ENCODE measurements at regions not wholly inside any gene's neighbourhood (a gene's known extent, or its start where the extent isn't known, plus 50 kb on each side); places are given as distances from the start of the nearest gene placed in this dataset.

DNA sequence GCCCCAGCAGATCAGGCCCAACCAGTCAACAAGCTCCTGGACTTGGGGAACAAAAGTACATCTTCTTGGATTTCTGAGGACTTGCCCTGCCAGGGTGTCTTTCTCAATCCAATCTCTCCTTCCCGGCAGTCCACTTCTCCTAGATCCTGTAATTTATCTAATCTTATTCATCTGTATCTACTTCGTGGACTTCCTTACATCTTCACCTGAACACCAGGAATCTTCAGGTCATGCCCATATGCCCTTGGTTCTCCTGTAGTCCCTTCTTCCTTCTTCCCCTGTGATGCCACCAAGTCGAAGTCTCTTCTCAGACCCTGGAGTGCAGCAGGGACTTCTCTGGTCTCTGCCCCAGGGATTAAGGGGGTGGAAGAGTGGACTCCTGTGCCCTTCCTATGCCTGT lies 100.3 kb downstream of the ZNF280B start:
- Histone ChIP-seq H3F3A (ENCODE audit: low read depth) (no peaks in the 10 kb centered on the region), H3K27me3 (peaks cover 100% of the 10 kb centered on the region), H3K9ac (no peak overlapping the region), H3K27ac (no peak overlapping the region), H3K79me2 (ENCODE audit: low read depth) (no peaks in the 10 kb centered on the region), H3K4me3 (no peak overlapping the region), H3K36me3 (no peaks in the 10 kb centered on the region), H3K4me1 (no peaks in the 10 kb centered on the region), H3K9me3 (ENCODE audit: low read depth) (no peaks in the 10 kb centered on the region), H2AFZ (replicated peaks) (no peak overlapping the region), H4K20me1 (ENCODE audit: low read depth) (no peaks in the 10 kb centered on the region), H3K4me2 (no peak overlapping the region)
- Mint-ChIP-seq H3K9me3 (peaks cover 11% of the 10 kb centered on the region), H3K4me1 (no peaks in the 10 kb centered on the region), H3K4me3 (no peak overlapping the region), H3K27ac (no peak overlapping the region), H3K27me3 (ENCODE audit: insufficient read depth, low read depth) (peaks cover 3% of the 10 kb centered on the region), H3K36me3 (no peaks in the 10 kb centered on the region)
- no peak for DNase-seq (ENCODE audit: low spot score)
- no peak for TF ChIP-seq EZH2phosphoT487 (IDR thresholded peaks at IDR 0.05)
- TF ChIP-seq, protein P1, sequence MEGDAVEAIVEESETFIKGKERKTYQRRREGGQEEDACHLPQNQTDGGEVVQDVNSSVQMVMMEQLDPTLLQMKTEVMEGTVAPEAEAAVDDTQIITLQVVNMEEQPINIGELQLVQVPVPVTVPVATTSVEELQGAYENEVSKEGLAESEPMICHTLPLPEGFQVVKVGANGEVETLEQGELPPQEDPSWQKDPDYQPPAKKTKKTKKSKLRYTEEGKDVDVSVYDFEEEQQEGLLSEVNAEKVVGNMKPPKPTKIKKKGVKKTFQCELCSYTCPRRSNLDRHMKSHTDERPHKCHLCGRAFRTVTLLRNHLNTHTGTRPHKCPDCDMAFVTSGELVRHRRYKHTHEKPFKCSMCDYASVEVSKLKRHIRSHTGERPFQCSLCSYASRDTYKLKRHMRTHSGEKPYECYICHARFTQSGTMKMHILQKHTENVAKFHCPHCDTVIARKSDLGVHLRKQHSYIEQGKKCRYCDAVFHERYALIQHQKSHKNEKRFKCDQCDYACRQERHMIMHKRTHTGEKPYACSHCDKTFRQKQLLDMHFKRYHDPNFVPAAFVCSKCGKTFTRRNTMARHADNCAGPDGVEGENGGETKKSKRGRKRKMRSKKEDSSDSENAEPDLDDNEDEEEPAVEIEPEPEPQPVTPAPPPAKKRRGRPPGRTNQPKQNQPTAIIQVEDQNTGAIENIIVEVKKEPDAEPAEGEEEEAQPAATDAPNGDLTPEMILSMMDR (IDR thresholded peaks at IDR 0.05), result no peak
- no peak for TF ChIP-seq EZH2 (IDR thresholded peaks at IDR 0.05)

DNA sequence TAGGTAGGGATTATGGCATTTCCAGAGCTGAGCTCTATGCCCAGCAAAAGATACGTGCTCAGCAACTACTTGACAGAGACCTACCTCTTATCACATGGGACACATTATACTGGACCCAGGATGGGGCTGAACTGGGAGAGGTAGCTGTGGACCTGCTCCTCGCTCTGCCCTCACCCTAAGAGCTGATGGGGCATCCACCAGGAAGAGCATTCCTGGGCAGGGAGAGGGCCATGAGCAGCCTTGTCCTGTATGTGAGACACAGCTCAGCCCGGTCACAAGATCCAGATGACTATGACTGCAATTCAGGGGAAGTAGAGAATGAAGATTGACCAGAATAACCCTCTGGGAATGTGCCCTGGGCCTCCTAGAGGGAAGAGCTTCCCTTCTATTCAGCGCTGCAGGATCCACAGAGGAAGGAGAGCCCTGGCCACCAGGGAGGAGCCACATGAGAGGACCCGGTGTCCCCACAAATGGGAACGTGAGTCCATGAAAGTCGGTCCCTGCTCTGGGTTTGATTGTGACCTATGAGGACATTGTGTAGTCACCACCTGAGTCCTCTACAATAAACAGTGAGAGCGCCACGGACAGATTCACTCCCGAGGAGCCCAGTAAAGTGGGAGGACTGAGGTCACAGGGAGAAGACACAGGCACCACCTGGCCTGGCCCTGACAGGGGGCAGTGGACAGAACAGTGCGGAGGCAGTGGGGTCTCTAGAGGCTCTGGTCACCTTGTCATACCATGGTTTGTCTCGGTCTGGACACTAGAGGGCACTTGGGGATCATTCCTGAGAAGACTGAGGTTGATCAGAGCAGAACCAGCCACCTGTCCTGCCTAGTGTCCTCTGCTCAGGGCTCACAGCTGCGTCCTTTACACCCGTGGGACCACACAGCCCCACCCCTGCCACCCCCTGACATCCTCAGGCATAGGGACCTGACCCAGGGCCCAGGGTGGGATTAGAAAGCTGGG lies 99.5 kb downstream of the ZNF280B start:
- H3K27me3 Mint-ChIP-seq (ENCODE audit: insufficient read depth, low read depth), result peaks cover 5% of the 10 kb centered on the region
- TF ChIP-seq, protein P1 (IDR thresholded peaks at IDR 0.05), result peak; percentile 66
- TF ChIP-seq EZH2phosphoT487 (IDR thresholded peaks at IDR 0.05), result no peak
- H3K36me3 ChIP-seq, result no peaks in the 10 kb centered on the region
- no peaks in the 10 kb centered on the region for H4K20me1 ChIP-seq (ENCODE audit: low read depth)
- no peaks in the 10 kb centered on the region for H3K4me1 ChIP-seq
- no peaks in the 10 kb centered on the region for H3K4me1 Mint-ChIP-seq
- no peak overlapping the region for H3K4me3 Mint-ChIP-seq
- H3K27ac Mint-ChIP-seq, result no peak overlapping the region
- H3K4me3 ChIP-seq, result no peak overlapping the region
- H3K27me3 ChIP-seq, result peaks cover 100% of the 10 kb centered on the region
- peaks cover 12% of the 10 kb centered on the region for H3K9me3 Mint-ChIP-seq
- peak; percentile 63 for DNase-seq (ENCODE audit: low spot score)
- no peaks in the 10 kb centered on the region for H3F3A ChIP-seq (ENCODE audit: low read depth)
- H3K4me2 ChIP-seq, result no peak overlapping the region
- H3K79me2 ChIP-seq (ENCODE audit: low read depth), result no peaks in the 10 kb centered on the region
- no peaks in the 10 kb centered on the region for H3K36me3 Mint-ChIP-seq
- H2AFZ ChIP-seq (replicated peaks), result no peak overlapping the region
- no peaks in the 10 kb centered on the region for H3K9me3 ChIP-seq (ENCODE audit: low read depth)
- H3K9ac ChIP-seq, result no peak overlapping the region
- H3K27ac ChIP-seq, result no peak overlapping the region

DNA sequence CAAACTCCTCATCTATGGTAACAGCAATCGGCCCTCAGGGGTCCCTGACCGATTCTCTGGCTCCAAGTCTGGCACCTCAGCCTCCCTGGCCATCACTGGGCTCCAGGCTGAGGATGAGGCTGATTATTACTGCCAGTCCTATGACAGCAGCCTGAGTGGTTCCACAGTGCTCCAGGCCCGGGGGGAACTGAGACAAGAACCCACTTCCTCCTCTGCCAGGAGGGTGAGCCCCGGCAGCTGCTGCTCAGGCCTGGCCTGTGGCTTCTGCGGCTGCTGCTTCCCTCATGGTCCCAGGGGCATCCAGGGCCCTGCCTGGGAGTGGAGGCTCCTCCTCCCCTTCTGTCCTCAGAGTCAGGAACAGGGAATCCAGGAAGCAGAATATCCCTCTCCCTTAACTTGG lies 98.4 kb downstream of the ZNF280B start:
- Histone ChIP-seq H3K36me3 (no peaks in the 10 kb centered on the region), H3K79me2 (ENCODE audit: low read depth) (no peaks in the 10 kb centered on the region)
- peaks cover 12% of the 10 kb centered on the region for H3K9me3 Mint-ChIP-seq

More for the DNA sequence above, 98.4 kb downstream of the ZNF280B start:
- Histone ChIP-seq H3K4me3 (no peak overlapping the region), H3K4me1 (no peaks in the 10 kb centered on the region), H3K9me3 (ENCODE audit: low read depth) (no peaks in the 10 kb centered on the region), H3K4me2 (no peak overlapping the region), H2AFZ (replicated peaks) (no peak overlapping the region), H3K27ac (no peak overlapping the region), H3K9ac (no peak overlapping the region), H3F3A (ENCODE audit: low read depth) (no peaks in the 10 kb centered on the region), H3K27me3 (peaks cover 100% of the 10 kb centered on the region), H4K20me1 (ENCODE audit: low read depth) (no peaks in the 10 kb centered on the region)
- Mint-ChIP-seq H3K27me3 (ENCODE audit: insufficient read depth, low read depth) (peaks cover 6% of the 10 kb centered on the region), H3K4me3 (no peak overlapping the region), H3K27ac (no peak overlapping the region), H3K4me1 (no peaks in the 10 kb centered on the region), H3K36me3 (no peaks in the 10 kb centered on the region)
- no peak for DNase-seq (ENCODE audit: low spot score)
- TF ChIP-seq EZH2 (IDR thresholded peaks at IDR 0.05), result no peak
- TF ChIP-seq, protein P1 (IDR thresholded peaks at IDR 0.05), result no peak
- TF ChIP-seq EZH2phosphoT487 (IDR thresholded peaks at IDR 0.05), result no peak

Data from neural progenitor cell (in vitro differentiated cells).